GM13977 (cell line): ENCODE measurements at regions not wholly inside any gene's neighbourhood (a gene's known extent, or its start where the extent isn't known, plus 50 kb on each side); places are given as distances from the start of the nearest gene placed in this dataset.

ENCODE experiments used
- DNase-seq: peaks from one replicate; pipeline ENCODE4 v3.0.0; 2012; ENCODE audit warnings: low spot score
- CTCF ChIP-seq: IDR thresholded peaks from 2 replicates; pipeline ENCODE4 v1.5.1; 2012; ENCODE audit warnings: mild to moderate bottlenecking, control low read depth; ENCODE audit not compliant: insufficient read depth; ENCODE audit errors: extremely low read depth, missing control alignments
- in situ Hi-C: fragments of 300-500 bp; cut with MboI; formaldehyde crosslinking; loops from one replicate; pipeline ENCODE4 v1.12.0; 2022; ENCODE audit warnings: low sequenced_read_pairs, low pct_unique_long_range_greater_than_20kb, mixed read lengths, inconsistent platforms; ENCODE audit not compliant: unreplicated experiment

GRCh38 chr6:6971369-6971768 lies 136.4 kb upstream of the RREB1 start:
- TF ChIP-seq CTCF, result no peak
- in situ Hi-C loops, result no loop called here
- no peak for DNase-seq

- in situ Hi-C loops, result no loop called here
- TF ChIP-seq CTCF, result no peak
- DNase-seq, result no peak
Observed at GRCh38 chr6:6972456-6972855, 135.3 kb upstream of the RREB1 start.

- no peak for DNase-seq
- no peak for TF ChIP-seq CTCF
- in situ Hi-C loops, result no loop called here
Observed at GRCh38 chr6:6973721-6974120, 134.0 kb upstream of the RREB1 start.

GRCh38 chr6:6975459-6976111 lies 132.2 kb upstream of the RREB1 start:
- in situ Hi-C loops, result no loop called here
- no peak for DNase-seq
- no peak for TF ChIP-seq CTCF

GRCh38 chr6:6976193-6976592 lies 131.6 kb upstream of the RREB1 start:
- DNase-seq, result no peak
- no peak for TF ChIP-seq CTCF
- in situ Hi-C loops, result no loop called here

GRCh38 chr6:6978731-6979130 lies 129.0 kb upstream of the RREB1 start:
- no peak for DNase-seq
- no peak for TF ChIP-seq CTCF
- in situ Hi-C loops, result no loop called here

GRCh38 chr6:6980999-6981597 lies 126.7 kb upstream of the RREB1 start:
- DNase-seq, result no peak
- in situ Hi-C loops, result no loop called here
- TF ChIP-seq CTCF, result no peak
